ENCODE measurements at regions not wholly inside any gene's neighbourhood (a gene's known extent, or its start where the extent isn't known, plus 50 kb on each side); places are given as distances from the start of the nearest gene placed in this dataset.

DNA sequence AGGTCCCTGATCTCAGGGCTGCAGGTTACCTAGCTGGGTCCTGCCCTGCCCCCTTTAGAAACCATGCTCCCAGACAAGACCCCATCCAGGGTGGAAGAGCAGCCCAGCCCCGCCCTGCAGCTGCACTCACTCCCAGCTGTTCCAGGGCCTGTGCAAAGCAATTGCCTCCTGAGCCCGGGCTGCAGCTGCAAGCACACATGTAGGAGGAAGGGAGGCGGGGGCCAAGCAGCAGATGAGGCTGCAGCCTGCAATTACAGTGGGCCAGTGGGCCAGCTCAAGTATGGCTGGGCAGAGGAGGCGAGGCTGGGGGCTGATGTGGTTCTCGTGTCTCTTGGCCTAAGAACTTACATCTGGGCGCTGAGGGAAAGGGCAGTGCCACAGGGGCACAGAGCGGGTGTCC, 65.4 kb upstream of the TUBA3E start:
- ATAC-seq (no peak), DNase-seq (peak in 2 of 3 donors; percentile 31 to 45)
- no peaks in the 10 kb centered on the region for H3K9me3 ChIP-seq
- H3K27me3 ChIP-seq, result no peaks in the 10 kb centered on the region
- intact Hi-C loops (cut with DNase I), result no loop called here
- no peaks in the 10 kb centered on the region for H3K4me1 ChIP-seq
- no peaks in the 10 kb centered on the region for H3K36me3 ChIP-seq
- no peak overlapping the region for H3K27ac ChIP-seq
- no peak overlapping the region for H3K4me3 ChIP-seq
- 61% methylated on average over 4 of the region's 7 CpGs for WGBS (ENCODE audit: insufficient coverage, low coverage, low lambda C conversion rate, missing lambda C conversion rate)
- TF ChIP-seq, protein P1, sequence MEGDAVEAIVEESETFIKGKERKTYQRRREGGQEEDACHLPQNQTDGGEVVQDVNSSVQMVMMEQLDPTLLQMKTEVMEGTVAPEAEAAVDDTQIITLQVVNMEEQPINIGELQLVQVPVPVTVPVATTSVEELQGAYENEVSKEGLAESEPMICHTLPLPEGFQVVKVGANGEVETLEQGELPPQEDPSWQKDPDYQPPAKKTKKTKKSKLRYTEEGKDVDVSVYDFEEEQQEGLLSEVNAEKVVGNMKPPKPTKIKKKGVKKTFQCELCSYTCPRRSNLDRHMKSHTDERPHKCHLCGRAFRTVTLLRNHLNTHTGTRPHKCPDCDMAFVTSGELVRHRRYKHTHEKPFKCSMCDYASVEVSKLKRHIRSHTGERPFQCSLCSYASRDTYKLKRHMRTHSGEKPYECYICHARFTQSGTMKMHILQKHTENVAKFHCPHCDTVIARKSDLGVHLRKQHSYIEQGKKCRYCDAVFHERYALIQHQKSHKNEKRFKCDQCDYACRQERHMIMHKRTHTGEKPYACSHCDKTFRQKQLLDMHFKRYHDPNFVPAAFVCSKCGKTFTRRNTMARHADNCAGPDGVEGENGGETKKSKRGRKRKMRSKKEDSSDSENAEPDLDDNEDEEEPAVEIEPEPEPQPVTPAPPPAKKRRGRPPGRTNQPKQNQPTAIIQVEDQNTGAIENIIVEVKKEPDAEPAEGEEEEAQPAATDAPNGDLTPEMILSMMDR (IDR thresholded peaks at IDR 0.05), result no peak
- no peak for TF ChIP-seq POLR2A (IDR thresholded peaks at IDR 0.05)

DNA sequence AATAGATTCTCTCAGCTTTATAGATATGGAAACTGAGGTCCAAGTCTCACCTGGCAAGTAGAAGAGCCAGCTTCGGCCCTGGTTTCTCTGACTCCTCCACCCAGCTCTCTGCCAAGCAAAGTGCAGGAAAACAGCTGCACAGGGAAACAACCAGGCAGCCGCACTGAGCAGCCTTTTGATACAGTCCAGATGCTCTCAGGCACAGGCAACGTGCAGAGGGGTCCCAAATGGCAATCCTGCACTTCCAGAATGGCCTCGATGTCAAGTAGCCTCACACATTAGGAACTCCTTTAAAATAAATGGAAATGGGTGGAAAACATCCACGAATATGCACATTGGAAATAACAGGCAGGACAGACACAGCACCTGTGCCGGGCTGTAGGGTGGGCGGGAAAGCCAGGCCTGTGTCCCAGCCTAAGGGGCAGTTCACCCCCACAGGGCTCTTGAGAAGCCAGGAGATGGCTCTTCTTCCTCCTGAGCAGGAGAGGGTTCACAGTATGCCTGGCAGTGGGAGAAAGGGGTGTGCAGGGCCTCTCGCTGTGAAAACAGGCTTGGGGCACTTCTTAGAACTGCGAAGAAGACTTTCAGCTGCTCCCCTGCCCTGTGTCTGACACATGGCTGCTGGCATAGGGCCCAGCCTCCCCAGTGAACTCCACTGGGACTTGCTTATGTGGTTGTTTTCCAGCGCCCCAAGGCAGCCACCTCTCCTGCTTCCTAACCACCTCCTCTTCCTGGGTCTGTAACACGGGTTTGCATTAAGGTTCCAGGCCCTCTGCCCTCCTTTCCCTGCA, 63.9 kb upstream of the TUBA3E start:
- H3K9me3 ChIP-seq, result no peaks in the 10 kb centered on the region
- no peaks in the 10 kb centered on the region for H3K36me3 ChIP-seq
- no peaks in the 10 kb centered on the region for H3K4me1 ChIP-seq
- ATAC-seq (peak in 1 of 4 donors; percentile 14), DNase-seq (no peak)
- H3K27ac ChIP-seq, result no peak overlapping the region
- no peak overlapping the region for H3K4me3 ChIP-seq
- intact Hi-C loops (cut with DNase I), result no loop called here
- no peak for TF ChIP-seq POLR2A (IDR thresholded peaks at IDR 0.05)
- TF ChIP-seq, protein P1 (IDR thresholded peaks at IDR 0.05), result no peak
- 52% methylated on average over 8 of the region's 11 CpGs for WGBS (ENCODE audit: insufficient coverage, low coverage, low lambda C conversion rate, missing lambda C conversion rate)
- H3K27me3 ChIP-seq, result no peaks in the 10 kb centered on the region

DNA sequence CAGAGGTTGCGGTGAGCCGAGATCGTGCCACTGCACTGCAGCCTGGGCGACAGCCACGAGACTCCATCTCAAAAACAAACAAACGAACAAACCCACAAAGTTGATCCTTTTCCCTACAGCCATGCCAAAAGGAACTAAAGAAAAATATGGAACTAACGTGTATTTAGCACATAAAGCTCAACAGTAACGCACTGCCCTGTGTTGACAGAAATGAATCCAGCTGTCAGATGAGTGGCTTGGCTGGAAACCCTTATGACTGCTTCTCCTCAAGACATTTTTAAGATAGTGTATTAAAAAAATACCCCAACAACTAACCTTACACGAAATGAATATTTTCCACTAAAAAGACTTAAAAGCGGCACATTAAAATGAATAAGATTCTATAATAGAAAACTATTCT, 62.9 kb upstream of the TUBA3E start:
- TF ChIP-seq POLR2A (IDR thresholded peaks at IDR 0.05), result no peak
- TF ChIP-seq, protein P1 (IDR thresholded peaks at IDR 0.05), result no peak
- intact Hi-C loops (cut with DNase I), result no loop called here
- no peak for DNase-seq

DNA sequence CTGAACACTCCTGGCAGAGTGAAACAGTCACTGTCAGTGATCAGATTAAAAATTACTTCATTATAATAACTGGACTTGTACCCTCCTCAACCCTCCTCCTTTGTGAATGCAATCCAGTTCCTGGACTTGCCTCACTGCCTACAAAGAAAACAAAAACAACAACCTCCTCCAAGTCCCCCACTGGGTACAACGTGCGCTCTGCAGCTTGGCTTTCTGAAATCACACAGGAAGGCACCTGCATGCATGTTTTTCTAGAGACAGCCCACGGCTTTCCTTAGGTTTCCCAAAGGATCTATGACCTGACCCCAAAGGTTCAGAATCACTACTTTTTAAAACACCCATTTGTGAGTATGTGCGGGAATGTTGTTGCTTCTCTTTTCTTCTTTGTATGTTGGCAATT, 61.4 kb upstream of the TUBA3E start:
- no peak overlapping the region for H3K27ac ChIP-seq
- no peaks in the 10 kb centered on the region for H3K9me3 ChIP-seq
- no peak overlapping the region for H3K4me3 ChIP-seq
- DNase-seq (no peak), ATAC-seq (no peak)
- WGBS (ENCODE audit: insufficient coverage, low coverage, low lambda C conversion rate, missing lambda C conversion rate), result 41% methylated on average over 4 of the region's 4 CpGs
- H3K4me1 ChIP-seq, result no peaks in the 10 kb centered on the region
- H3K36me3 ChIP-seq, result no peaks in the 10 kb centered on the region
- TF ChIP-seq, protein P1 (IDR thresholded peaks at IDR 0.05), result no peak
- TF ChIP-seq POLR2A (IDR thresholded peaks at IDR 0.05), result no peak
- H3K27me3 ChIP-seq, result no peaks in the 10 kb centered on the region
- intact Hi-C loops (cut with DNase I), result no loop called here

More for the DNA sequence above, 62.9 kb upstream of the TUBA3E start:
- no peaks in the 10 kb centered on the region for H3K4me1 ChIP-seq
- no peaks in the 10 kb centered on the region for H3K36me3 ChIP-seq
- no peak overlapping the region for H3K27ac ChIP-seq
- H3K9me3 ChIP-seq, result no peaks in the 10 kb centered on the region
- H3K27me3 ChIP-seq, result no peaks in the 10 kb centered on the region
- ATAC-seq, result no peak
- WGBS (ENCODE audit: insufficient coverage, low coverage, low lambda C conversion rate, missing lambda C conversion rate), result 64% methylated on average over 10 of the region's 10 CpGs
- H3K4me3 ChIP-seq, result no peak overlapping the region
